Activated CD8-positive, alpha-beta memory T cell treated with anti-CD3 and anti-CD28 coated beads, Interleukin-2, amount 10 ng/mL, durations not matched to agents 7 days and 5 days (primary cell): ENCODE measurements at regions not wholly inside any gene's neighbourhood (a gene's known extent, or its start where the extent isn't known, plus 50 kb on each side); places are given as distances from the start of the nearest gene placed in this dataset.

ENCODE experiments used
- ATAC-seq: fragments of 150-1000 bp; cut with Tn5 transposase; one replicate; pipeline ENCODE4 v1.10.0; 2021; ENCODE audit warnings: moderate library complexity
- CTCF ChIA-PET: fragments of 350-600 bp; sonication (Branson Sonifier 250); formaldehyde crosslinking; loops from one replicate; lab custom pipeline; 2021; ENCODE audit warnings: antibody characterized with exemption; lab: Charles Lee
- DNase-seq: peaks from one replicate; pipeline ENCODE4 v3.0.0-alpha.2; 2020
- H3K27ac Mint-ChIP-seq: one replicate; pipeline ENCODE4 v1.8.0; 2021; ENCODE audit warnings: mild to moderate bottlenecking, mixed read lengths
- H3K27me3 Mint-ChIP-seq: one replicate; pipeline ENCODE4 v1.8.0; 2021; ENCODE audit warnings: mixed read lengths
- H3K36me3 Mint-ChIP-seq: one replicate; pipeline ENCODE4 v1.8.0; 2021; ENCODE audit warnings: mild to moderate bottlenecking, mixed read lengths
- H3K4me1 Mint-ChIP-seq: one replicate; pipeline ENCODE4 v1.8.0; 2021; ENCODE audit warnings: mixed read lengths
- H3K4me3 Mint-ChIP-seq: one replicate; pipeline ENCODE4 v1.8.0; 2021; ENCODE audit warnings: mild to moderate bottlenecking, moderate library complexity, mixed read lengths
- H3K9me3 Mint-ChIP-seq: one replicate; pipeline ENCODE4 v1.8.0; 2022; ENCODE audit warnings: low read depth, mixed read lengths

DNA sequence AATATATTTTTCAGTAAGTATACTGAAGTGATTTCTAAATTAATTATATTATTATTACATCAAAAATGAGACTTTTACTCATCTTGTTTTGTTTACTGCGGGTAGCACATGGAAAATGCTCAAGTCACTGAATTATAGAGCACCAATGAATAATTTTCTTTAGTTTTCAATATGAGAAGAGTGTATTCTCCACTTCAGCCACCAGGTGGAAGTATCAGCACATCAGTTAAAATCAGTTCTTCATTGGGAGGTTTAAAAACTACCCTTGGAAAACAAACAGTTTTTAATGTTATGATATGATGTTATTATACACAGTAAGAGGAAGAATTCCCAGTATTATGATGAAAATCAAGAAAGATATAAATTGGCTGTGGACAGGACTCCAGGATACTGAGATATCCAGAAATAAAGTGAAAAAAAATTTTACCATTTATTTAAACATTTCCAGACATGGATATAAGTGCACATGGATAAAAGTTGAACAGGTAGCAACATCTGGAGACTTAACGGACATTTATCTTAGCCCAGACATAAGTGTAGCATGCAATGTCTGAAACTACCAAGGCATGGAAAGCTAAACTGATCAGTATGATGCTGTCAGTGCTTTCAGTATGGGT lies 467.3 kb downstream of the KCNJ2 start:
- Mint-ChIP-seq H3K4me1 (no peaks in the 10 kb centered on the region), H3K36me3 (no peaks in the 10 kb centered on the region), H3K27ac (no peak overlapping the region), H3K27me3 (no peaks in the 10 kb centered on the region), H3K9me3 (no peaks in the 10 kb centered on the region), H3K4me3 (no peak overlapping the region)
- DNase-seq (no peak), ATAC-seq (no peak)
- CTCF ChIA-PET, result no interaction called here

DNA sequence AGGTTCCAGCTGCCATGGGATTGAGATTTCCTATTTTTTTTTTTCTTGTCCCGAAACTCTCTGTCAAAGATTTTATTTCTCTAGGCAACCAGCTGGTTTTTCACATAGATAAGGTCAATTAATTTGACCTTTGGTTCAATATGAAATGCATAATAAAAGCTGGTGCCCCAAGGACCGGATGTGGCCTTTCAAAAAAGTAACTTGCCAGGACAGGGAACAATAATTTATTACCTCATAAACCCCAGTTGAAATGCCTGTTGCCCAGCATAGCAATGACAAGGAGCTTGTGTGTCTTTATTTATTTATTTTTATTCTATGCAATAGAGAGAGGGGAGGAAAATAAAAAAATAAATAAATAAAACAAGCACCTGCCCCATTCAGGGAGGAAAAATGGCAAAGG lies 472.7 kb downstream of the KCNJ2 start:
- CTCF ChIA-PET, result no interaction called here
- DNase-seq, result no peak
- Mint-ChIP-seq H3K27ac (no peak overlapping the region), H3K4me3 (no peak overlapping the region), H3K9me3 (no peaks in the 10 kb centered on the region), H3K36me3 (no peaks in the 10 kb centered on the region), H3K27me3 (no peaks in the 10 kb centered on the region), H3K4me1 (no peaks in the 10 kb centered on the region)
- no peak for ATAC-seq

DNA sequence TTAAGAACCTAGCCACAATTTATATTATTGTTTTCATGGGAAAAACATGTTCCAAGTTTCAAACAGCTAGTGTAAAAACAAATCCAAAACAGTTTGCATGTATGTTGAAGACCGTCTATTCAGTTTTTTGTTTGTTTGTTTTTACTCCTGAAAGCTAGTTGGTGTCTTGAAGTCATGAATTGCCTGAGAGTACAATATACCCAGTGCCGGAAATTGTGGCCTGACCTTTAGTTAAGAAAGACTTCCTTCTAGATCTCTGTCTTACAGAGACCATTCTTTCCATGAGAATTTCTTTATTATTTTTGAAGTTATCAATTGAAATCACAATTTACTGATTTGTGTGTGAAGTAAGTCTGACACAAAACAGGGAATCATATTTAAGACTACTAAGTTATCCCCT lies 474.8 kb downstream of the KCNJ2 start:
- H3K27ac Mint-ChIP-seq, result no peak overlapping the region
- no peaks in the 10 kb centered on the region for H3K27me3 Mint-ChIP-seq
- no peaks in the 10 kb centered on the region for H3K4me1 Mint-ChIP-seq
- no peak for ATAC-seq
- no peaks in the 10 kb centered on the region for H3K36me3 Mint-ChIP-seq
- no peaks in the 10 kb centered on the region for H3K9me3 Mint-ChIP-seq
- H3K4me3 Mint-ChIP-seq, result no peak overlapping the region
- CTCF ChIA-PET, result no interaction called here
- DNase-seq, result no peak

DNA sequence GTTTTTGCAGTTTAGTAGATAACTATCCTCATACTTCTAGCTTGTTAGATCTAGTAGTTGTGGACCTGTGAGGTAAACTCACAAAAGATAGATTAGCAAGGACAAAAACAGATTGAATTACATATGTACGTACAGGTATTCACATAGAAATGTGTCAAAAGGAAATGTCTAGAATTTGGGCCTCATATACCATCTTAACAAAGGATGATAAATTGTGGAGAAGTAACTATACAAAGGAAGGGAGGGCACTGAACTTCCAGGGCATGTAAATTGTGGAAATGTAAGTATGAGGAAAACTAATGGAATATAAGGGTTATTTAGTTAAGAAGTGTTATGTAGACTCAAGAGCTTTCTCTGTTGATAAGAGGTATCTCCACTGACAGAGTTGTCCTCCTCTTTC lies 477.3 kb downstream of the KCNJ2 start:
- H3K27me3 Mint-ChIP-seq, result no peaks in the 10 kb centered on the region
- H3K27ac Mint-ChIP-seq, result no peak overlapping the region
- no peak overlapping the region for H3K4me3 Mint-ChIP-seq
- no peaks in the 10 kb centered on the region for H3K36me3 Mint-ChIP-seq
- H3K4me1 Mint-ChIP-seq, result no peaks in the 10 kb centered on the region
- CTCF ChIA-PET, result no interaction called here
- DNase-seq, result no peak
- ATAC-seq, result no peak
- no peaks in the 10 kb centered on the region for H3K9me3 Mint-ChIP-seq

DNA sequence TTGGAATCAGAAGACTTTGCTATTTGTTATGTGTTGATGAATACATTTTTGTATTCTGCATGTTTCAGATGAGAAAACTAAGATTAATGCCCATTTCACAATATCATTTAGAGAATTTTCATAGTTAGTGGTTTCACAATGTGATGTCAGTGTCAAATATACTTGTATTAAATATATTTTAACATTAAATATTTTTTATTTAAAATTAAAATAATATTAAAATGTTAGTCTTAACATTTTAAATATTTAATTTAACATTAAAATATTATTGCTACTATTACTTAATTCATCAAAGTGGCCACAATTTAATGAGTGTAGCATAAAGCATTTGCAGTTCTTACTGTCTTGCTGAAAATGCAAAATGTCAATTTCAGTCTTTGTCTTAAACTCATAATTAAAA lies 478.8 kb downstream of the KCNJ2 start:
- Mint-ChIP-seq H3K36me3 (no peaks in the 10 kb centered on the region), H3K4me1 (no peaks in the 10 kb centered on the region), H3K4me3 (no peak overlapping the region), H3K9me3 (no peaks in the 10 kb centered on the region), H3K27me3 (no peaks in the 10 kb centered on the region), H3K27ac (no peak overlapping the region)
- ATAC-seq (no peak), DNase-seq (no peak)
- CTCF ChIA-PET, result no interaction called here

DNA sequence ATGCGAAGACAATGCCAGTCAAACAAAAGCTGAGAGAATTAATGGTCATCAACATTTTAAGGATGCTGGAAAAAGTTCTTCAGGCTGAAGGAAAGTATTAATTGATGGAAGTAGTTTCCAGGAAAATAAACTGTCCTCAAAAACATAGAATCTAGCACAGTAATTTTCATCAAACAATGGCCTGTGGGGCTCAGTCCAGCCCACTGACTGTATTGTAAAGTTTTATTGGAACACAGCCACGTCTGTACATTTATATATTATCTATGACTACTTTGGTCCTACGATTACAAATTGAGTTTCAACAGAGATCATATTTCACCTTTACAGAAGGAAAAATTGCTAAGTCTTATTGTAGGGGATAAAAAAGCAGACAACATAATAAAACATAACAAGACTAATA lies 484.5 kb downstream of the KCNJ2 start:
- Mint-ChIP-seq H3K36me3 (no peaks in the 10 kb centered on the region), H3K4me1 (no peaks in the 10 kb centered on the region), H3K27ac (no peak overlapping the region), H3K4me3 (no peak overlapping the region), H3K27me3 (no peaks in the 10 kb centered on the region), H3K9me3 (no peaks in the 10 kb centered on the region)
- DNase-seq (no peak), ATAC-seq (no peak)
- CTCF ChIA-PET, result no interaction called here

DNA sequence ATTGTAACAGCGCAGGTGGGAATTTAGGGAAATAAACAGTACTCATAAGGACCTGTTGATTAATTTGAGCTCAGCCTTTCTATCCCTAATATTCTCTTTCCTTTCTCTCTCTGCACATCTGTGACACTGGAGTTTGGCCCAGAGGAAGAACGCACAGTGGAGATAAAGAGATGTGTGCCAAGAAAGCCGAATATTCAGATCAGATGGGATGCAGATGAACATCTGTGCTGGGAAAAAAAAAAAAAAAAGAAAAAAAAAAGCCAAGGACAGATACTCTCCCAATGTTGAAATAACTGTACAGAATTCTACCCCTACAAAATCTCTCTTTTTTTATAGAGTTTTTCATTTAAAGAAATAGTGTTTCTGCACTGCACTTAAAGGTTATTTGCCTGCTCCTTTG lies 485.4 kb downstream of the KCNJ2 start:
- Mint-ChIP-seq H3K36me3 (no peaks in the 10 kb centered on the region), H3K27me3 (no peaks in the 10 kb centered on the region), H3K9me3 (no peaks in the 10 kb centered on the region), H3K4me1 (no peaks in the 10 kb centered on the region), H3K27ac (no peak overlapping the region), H3K4me3 (no peak overlapping the region)
- CTCF ChIA-PET, result interaction anchor here (1.2 kb wide), 1 partner anchor 10 kb away, joined by 3 read pairs; no protein-coding TSS in a partner anchor
- no peak for ATAC-seq
- no peak for DNase-seq

DNA sequence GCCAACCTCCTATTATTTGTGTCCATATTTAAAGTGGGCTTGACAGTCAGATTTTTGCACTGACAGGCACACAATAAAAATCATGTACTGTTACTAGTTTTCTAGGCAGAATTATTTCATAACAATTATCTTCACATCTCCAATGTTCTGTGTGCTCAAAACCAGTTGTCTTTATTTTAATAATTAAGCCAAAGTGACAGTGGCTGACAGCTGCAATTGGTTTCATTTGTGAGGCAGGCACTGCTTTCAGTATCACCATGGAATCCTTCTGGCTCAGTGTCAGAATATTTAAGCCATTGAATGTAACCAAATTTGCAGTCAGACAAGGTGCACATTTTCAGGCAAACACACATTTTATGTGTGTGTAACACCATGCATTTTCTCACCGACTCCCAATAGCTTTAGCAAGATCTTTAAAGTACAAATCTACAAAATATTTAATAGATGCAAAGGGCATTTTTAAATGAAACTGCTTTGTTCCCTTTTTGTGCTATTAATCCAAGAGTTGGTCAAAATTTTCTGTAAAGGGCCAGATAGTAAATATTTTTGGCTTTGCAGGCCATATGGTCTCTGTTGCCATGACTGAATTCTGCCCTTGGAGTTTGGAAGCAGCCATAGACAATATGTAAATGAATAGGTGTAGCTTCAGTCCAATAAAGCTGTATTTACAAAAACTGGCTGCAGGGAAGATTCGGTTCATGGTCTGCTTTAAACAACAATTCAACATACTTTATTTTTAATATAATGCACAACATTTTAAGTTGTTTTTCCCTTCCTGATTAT lies 486.0 kb downstream of the KCNJ2 start:
- DNase-seq, result no peak
- H3K27ac Mint-ChIP-seq, result no peak overlapping the region
- ATAC-seq, result no peak
- no peaks in the 10 kb centered on the region for H3K4me1 Mint-ChIP-seq
- no peaks in the 10 kb centered on the region for H3K36me3 Mint-ChIP-seq
- no peaks in the 10 kb centered on the region for H3K27me3 Mint-ChIP-seq
- H3K9me3 Mint-ChIP-seq, result no peaks in the 10 kb centered on the region
- H3K4me3 Mint-ChIP-seq, result no peak overlapping the region
- CTCF ChIA-PET, result interaction anchor here (1.2 kb wide), 1 partner anchor 9 kb away, joined by 3 read pairs; no protein-coding TSS in a partner anchor

DNA sequence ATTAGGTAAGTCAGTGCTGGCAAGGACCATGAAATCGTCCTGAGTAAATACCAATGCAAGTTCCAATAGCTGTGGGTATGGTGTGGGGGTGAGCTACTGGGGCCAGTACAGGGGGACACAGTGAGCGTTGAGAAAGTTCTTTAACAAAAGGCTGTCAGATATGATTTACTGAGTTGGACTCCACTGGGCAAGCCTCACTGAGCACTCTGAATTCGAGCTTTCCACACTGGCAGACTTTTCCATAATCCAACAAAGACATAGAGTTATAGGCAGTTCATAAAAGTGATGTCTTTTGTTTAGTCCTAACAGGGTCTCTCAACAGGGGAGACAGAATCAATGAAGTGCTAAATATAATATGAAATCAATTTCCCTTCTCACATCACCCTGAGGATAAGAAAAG lies 489.0 kb downstream of the KCNJ2 start:
- CTCF ChIA-PET, result no interaction called here
- H3K36me3 Mint-ChIP-seq, result no peaks in the 10 kb centered on the region
- DNase-seq (no peak), ATAC-seq (no peak)
- H3K27me3 Mint-ChIP-seq, result no peaks in the 10 kb centered on the region
- no peak overlapping the region for H3K27ac Mint-ChIP-seq
- H3K9me3 Mint-ChIP-seq, result no peaks in the 10 kb centered on the region
- H3K4me3 Mint-ChIP-seq, result no peak overlapping the region
- no peaks in the 10 kb centered on the region for H3K4me1 Mint-ChIP-seq

DNA sequence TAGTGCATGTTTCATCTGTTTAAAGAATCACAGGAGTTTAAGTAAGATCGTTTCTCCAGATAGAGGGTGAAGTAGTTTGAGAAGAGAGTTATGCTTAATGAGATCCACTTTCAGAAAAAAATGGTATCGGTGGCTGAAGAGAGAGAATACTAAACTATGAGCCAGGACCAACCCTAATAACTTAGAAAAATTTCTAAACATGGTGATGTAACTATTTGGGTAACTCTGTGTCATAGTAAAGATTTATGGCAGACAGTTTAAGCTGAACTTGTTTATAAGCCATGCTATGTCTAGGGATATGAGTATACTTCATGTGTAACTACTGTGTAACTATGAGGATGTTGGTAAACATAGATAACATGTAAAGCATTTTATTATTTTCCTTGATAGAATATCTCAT lies 489.5 kb downstream of the KCNJ2 start:
- CTCF ChIA-PET, result no interaction called here
- no peak for ATAC-seq
- H3K27ac Mint-ChIP-seq, result no peak overlapping the region
- H3K9me3 Mint-ChIP-seq, result no peaks in the 10 kb centered on the region
- H3K4me3 Mint-ChIP-seq, result no peak overlapping the region
- no peaks in the 10 kb centered on the region for H3K36me3 Mint-ChIP-seq
- DNase-seq, result no peak
- H3K4me1 Mint-ChIP-seq, result no peaks in the 10 kb centered on the region
- no peaks in the 10 kb centered on the region for H3K27me3 Mint-ChIP-seq

DNA sequence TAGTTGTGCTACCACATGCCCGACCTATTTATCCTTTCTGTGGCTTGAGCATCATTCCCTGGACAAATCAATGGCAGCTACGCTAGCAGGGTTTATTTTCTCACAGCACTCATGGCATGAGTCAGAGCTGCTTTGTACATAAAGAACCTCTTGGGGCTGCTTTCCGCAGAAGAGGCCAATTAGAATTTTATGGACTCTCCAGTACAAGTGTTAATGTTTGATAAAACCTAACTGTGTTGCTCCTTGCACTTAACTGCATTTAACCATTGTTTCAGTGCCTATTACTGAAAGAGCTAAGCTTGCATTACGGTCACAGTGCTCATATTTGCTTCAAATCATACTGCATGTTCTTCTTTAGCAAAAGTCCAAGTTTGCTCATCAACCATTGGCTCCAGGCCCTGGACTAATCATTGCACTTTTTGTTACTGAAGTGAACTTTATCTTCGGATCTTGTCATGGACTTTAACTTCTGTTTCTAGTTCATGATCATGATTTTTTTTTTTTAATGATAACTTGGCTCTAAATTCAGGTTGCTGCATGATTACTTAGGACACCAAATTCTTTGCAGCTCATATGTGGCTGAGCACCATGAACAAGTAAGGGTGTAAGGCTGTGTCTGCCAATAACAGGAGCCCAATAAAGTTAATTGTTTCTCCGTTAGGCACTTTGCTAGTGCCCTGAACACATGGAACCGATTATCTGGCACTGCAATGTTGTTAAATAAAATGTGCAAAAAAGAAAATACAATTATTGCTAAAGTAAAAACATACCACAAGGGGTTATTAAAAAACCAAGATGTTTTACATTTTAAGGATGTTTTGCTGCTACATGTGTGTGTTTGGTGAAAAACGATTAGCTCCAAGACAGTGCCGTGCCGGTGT lies 492.2 kb downstream of the KCNJ2 start:
- no peaks in the 10 kb centered on the region for H3K36me3 Mint-ChIP-seq
- no peak overlapping the region for H3K4me3 Mint-ChIP-seq
- no peaks in the 10 kb centered on the region for H3K27me3 Mint-ChIP-seq
- DNase-seq, result no peak
- H3K4me1 Mint-ChIP-seq, result no peaks in the 10 kb centered on the region
- CTCF ChIA-PET, result no interaction called here
- no peaks in the 10 kb centered on the region for H3K9me3 Mint-ChIP-seq
- H3K27ac Mint-ChIP-seq, result no peak overlapping the region
- no peak for ATAC-seq

DNA sequence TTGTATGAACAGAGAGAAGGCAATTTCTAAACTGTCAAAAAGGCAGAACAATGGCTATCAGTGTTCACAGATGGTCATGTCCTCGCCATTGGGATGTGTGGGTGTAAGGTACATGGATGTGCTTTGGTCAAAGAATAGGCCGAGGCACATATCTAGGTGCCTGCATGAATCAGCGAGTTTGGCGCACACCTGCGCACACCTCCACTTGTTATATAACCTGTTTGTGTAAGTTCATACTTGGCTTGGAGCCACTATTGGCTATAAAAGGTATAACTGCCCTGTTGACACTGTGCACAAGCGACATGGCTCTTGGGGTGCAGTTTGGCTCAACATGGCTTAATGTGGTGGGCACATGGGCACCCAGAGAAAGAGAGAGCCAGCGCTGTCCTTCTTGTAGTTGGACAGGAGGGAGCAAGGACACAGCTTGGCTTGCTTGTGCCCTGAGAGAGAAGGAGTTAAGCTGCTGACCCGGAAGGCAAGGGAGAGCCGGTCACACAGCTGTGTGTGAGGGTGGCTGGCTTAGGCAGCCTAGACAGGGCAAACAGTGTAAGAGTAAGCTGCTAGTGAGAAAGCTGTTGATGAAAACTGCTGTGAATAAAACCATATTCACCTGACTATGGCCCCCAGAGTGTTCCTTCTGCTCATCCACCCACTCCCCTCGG lies 499.1 kb downstream of the KCNJ2 start:
- no peak for ATAC-seq
- no peak overlapping the region for H3K27ac Mint-ChIP-seq
- no peaks in the 10 kb centered on the region for H3K27me3 Mint-ChIP-seq
- CTCF ChIA-PET, result no interaction called here
- H3K4me3 Mint-ChIP-seq, result no peak overlapping the region
- no peaks in the 10 kb centered on the region for H3K4me1 Mint-ChIP-seq
- no peak for DNase-seq
- H3K9me3 Mint-ChIP-seq, result no peaks in the 10 kb centered on the region
- H3K36me3 Mint-ChIP-seq, result no peaks in the 10 kb centered on the region

DNA sequence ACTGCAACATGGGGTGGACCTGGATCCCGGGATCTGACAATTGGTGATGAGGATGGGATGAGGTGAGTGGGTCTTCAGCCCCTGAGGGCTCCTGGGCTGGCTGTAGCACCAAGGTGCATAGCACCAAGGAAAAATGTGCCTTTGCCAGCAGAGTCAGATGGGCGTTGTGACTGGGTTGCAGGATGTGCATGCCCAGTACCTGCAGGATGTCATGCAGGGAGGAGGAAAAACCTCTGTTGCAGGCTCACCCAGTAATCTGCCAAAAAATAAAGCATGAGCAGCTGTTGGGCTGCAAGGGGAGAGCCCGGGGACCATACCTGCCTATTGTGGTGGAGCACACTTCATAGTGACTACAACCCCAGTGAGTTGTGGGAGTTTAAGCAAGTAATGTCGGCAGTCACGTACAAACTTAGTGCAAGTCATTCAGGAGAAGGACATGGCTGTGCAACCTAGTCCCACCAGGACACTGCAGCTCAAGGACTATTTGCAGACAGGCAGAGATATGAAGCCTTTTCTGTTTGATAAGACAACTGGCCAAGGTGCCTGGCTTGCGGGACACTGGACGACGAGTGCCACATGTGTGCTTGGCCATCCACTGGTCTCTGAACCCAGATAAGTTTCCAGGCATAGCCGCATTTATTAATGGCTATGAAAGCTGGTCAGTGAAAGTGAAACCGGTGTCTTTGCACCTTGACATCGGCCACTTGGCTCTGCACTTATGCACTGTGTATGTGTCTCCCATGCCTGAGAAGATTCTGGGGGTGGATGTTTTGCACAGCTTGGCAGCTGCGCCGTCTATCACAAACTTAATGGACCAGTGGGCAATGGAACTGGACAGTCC lies 499.8 kb downstream of the KCNJ2 start:
- no peak for ATAC-seq
- CTCF ChIA-PET, result no interaction called here

More for the DNA sequence above, 499.8 kb downstream of the KCNJ2 start:
- H3K27me3 Mint-ChIP-seq, result no peaks in the 10 kb centered on the region
- H3K27ac Mint-ChIP-seq, result no peak overlapping the region
- H3K4me3 Mint-ChIP-seq, result no peak overlapping the region
- H3K36me3 Mint-ChIP-seq, result no peaks in the 10 kb centered on the region
- DNase-seq, result no peak
- no peaks in the 10 kb centered on the region for H3K9me3 Mint-ChIP-seq
- no peaks in the 10 kb centered on the region for H3K4me1 Mint-ChIP-seq
